CD14-positive monocyte (primary cell): ENCODE measurements at regions not wholly inside any gene's neighbourhood (a gene's known extent, or its start where the extent isn't known, plus 50 kb on each side); places are given as distances from the start of the nearest gene placed in this dataset.

Experiments used
- DNase-seq, 3 donors: peaks; one replicate each; pipeline ENCODE4 v3.0.0-alpha.2; 2011 to 2022
- H2AFZ ChIP-seq: 2 replicates; pipeline ENCODE4 v1.6.0; 2012; ENCODE audit warnings: mild to moderate bottlenecking, low read depth, low read length, inconsistent platforms; ENCODE audit not compliant: insufficient read depth, poor library complexity, severe bottlenecking
- H3K27ac ChIP-seq, 2 donors: 1 replicate in 1 of 2; 2 replicates in 1 of 2; pipeline ENCODE4 v1.5.1; 2012 to 2013; ENCODE audit warnings: low read length in 2 of 2, control low read depth in 1 of 2, inconsistent platforms in 1 of 2, low read depth in 1 of 2, mild to moderate bottlenecking in 1 of 2
- H3K27me3 ChIP-seq, 2 donors: one replicate each; pipeline versions ENCODE4 v1.6.0 to v1.6.1; 2011 to 2013; ENCODE audit warnings: low read length in 2 of 2; ENCODE audit not compliant: control insufficient read depth in 2 of 2, insufficient read depth in 2 of 2
- H3K36me3 ChIP-seq, 2 donors: replicated peaks in 1 of 2; 1 replicate in 1 of 2; 2 replicates in 1 of 2; pipeline versions ENCODE4 v1.5.1 to v1.6.1; 2012 to 2013; ENCODE audit warnings: low read length in 2 of 2, control low read depth in 1 of 2, inconsistent platforms in 1 of 2, mild to moderate bottlenecking in 1 of 2; ENCODE audit not compliant: insufficient read depth in 2 of 2, control insufficient read depth in 1 of 2
- H3K4me1 ChIP-seq, 2 donors: 1 replicate in 1 of 2; 2 replicates in 1 of 2; pipeline versions ENCODE4 v1.5.1 to v1.6.1; 2012 to 2013; ENCODE audit warnings: low read length in 2 of 2, control low read depth in 1 of 2, inconsistent platforms in 1 of 2, mild to moderate bottlenecking in 1 of 2, moderate library complexity in 1 of 2; ENCODE audit not compliant: insufficient read depth in 2 of 2, control insufficient read depth in 1 of 2
- H3K4me2 ChIP-seq: replicated peaks from 2 replicates; pipeline ENCODE3; 2012; ENCODE audit warnings: low read length, moderate library complexity, mild to moderate bottlenecking; ENCODE audit not compliant: poor library complexity, severe bottlenecking; ENCODE audit errors: extremely low read depth
- H3K4me3 ChIP-seq, 3 experiments: fragments of 200-600 bp in 1 of 3; sonication (generic) in 1 of 3; replicated peaks in 1 of 3; 1 replicate in 2 of 3; 2 replicates in 1 of 3; pipeline ENCODE4 v1.5.1; 2011 to 2013; ENCODE audit warnings: low read length in 3 of 3, mild to moderate bottlenecking in 3 of 3, control low read depth in 2 of 3, low read depth in 2 of 3, inconsistent platforms in 1 of 3, moderate library complexity in 1 of 3
- H3K79me2 ChIP-seq: 2 replicates; pipeline ENCODE4 v1.6.0; 2012; ENCODE audit warnings: mild to moderate bottlenecking, control low read depth, inconsistent platforms, low read length, moderate library complexity; ENCODE audit not compliant: insufficient read depth
- H3K9ac ChIP-seq: 2 replicates; pipeline ENCODE4 v1.6.0; 2017; ENCODE audit warnings: low read length, mild to moderate bottlenecking; ENCODE audit not compliant: insufficient read depth, poor library complexity, severe bottlenecking
- H3K9me3 ChIP-seq, 2 donors: replicated peaks in 1 of 2; 1 replicate in 1 of 2; 2 replicates in 1 of 2; pipeline versions ENCODE4 v1.5.1 to v1.6.1; 2012 to 2013; ENCODE audit warnings: low read length in 2 of 2, control low read depth in 1 of 2; ENCODE audit not compliant: control insufficient read depth in 1 of 2, insufficient read depth in 1 of 2
- H4K20me1 ChIP-seq: 2 replicates; pipeline ENCODE4 v1.6.0; 2012; ENCODE audit warnings: mild to moderate bottlenecking, low read length, control low read depth, moderate library complexity; ENCODE audit not compliant: insufficient read depth
- H3K27ac Mint-ChIP-seq, 7 donors: one replicate each; pipeline ENCODE4 v1.8.0; 2020; ENCODE audit warnings: mild to moderate bottlenecking in 7 of 7, mixed read lengths in 7 of 7, moderate library complexity in 6 of 7, inconsistent platforms in 2 of 7
- H3K27me3 Mint-ChIP-seq, 3 donors: one replicate each; pipeline ENCODE4 v1.8.0; 2021 to 2022; ENCODE audit warnings: low read depth in 3 of 3, mild to moderate bottlenecking in 3 of 3, mixed read lengths in 3 of 3, moderate library complexity in 3 of 3, inconsistent platforms in 1 of 3
- H3K36me3 Mint-ChIP-seq, 2 donors: one replicate each; pipeline ENCODE4 v1.8.0; 2020; ENCODE audit warnings: mixed read lengths in 2 of 2, inconsistent platforms in 1 of 2, mild to moderate bottlenecking in 1 of 2
- H3K4me1 Mint-ChIP-seq: one replicate; pipeline ENCODE4 v1.8.0; 2020; ENCODE audit warnings: mild to moderate bottlenecking, mixed read lengths
- H3K4me3 Mint-ChIP-seq, 2 donors: one replicate each; pipeline ENCODE4 v1.8.0; 2020; ENCODE audit warnings: mild to moderate bottlenecking in 2 of 2, mixed read lengths in 2 of 2, moderate library complexity in 1 of 2
- H3K9me3 Mint-ChIP-seq, 7 donors: one replicate each; pipeline ENCODE4 v1.8.0; 2020 to 2022; ENCODE audit warnings: mixed read lengths in 7 of 7, mild to moderate bottlenecking in 6 of 7, moderate library complexity in 6 of 7, inconsistent platforms in 2 of 7
- CTCF ChIP-seq: fragments of 200-600 bp; IDR thresholded peaks from one replicate; pipeline ENCODE4 v1.8.0; 2022; ENCODE audit warnings: antibody characterized with exemption, mild to moderate bottlenecking
- WGBS: methylation state at CpG from one replicate; pipeline ENCODE4 v1.1.5; 2013; ENCODE audit warnings: missing lambda C conversion rate; ENCODE audit not compliant: insufficient coverage; 5-methylcytosine and 5-hydroxymethylcytosine counted together
- intact Hi-C, 2 donors: fragments of 100-400 bp; cut with micrococcal nuclease; formaldehyde crosslinking; loops; one replicate each; pipeline versions ENCODE4 v1.15.0 to v1.15.1; 2023

- intact Hi-C loops: no loop called here
- Histone ChIP-seq H2AFZ (no peak overlapping the region), H3K4me2 (no peak overlapping the region), H3K9ac (no peak overlapping the region), H4K20me1 (no peaks in the 10 kb centered on the region), H3K79me2 (no peaks in the 10 kb centered on the region), H3K4me1 (no peaks in the 10 kb centered on the region), H3K9me3 (no peaks in the 10 kb centered on the region), H3K27me3 (no peaks in the 10 kb centered on the region), H3K27ac (no peak overlapping the region), H3K36me3 (no peaks in the 10 kb centered on the region), H3K4me3 (no peak overlapping the region)
- H3K9me3 Mint-ChIP-seq: peaks cover 0 to 4% (median 2%) of the 10 kb centered on the region in 7 donors
- no peaks in the 10 kb centered on the region for H3K36me3 Mint-ChIP-seq
- no peak for TF ChIP-seq CTCF
- no CpG with 5 or more reads among the region's 2 CpGs for WGBS
- H3K4me3 Mint-ChIP-seq: no peak overlapping the region
- DNase-seq: no peak
- H3K27ac Mint-ChIP-seq: no peak overlapping the region
- H3K4me1 Mint-ChIP-seq: no peaks in the 10 kb centered on the region
- peaks cover 0 to 2% (median 0%) of the 10 kb centered on the region in 3 donors for H3K27me3 Mint-ChIP-seq
Observed at GRCh38 chr4:128728190-128728589, 81.3 kb upstream of the JADE1 start.

- intact Hi-C loops: no loop called here
- no peaks in the 10 kb centered on the region for H4K20me1 ChIP-seq
- H3K9me3 ChIP-seq: no peaks in the 10 kb centered on the region
- Mint-ChIP-seq H3K4me3 (no peak overlapping the region), H3K27ac (no peak overlapping the region), H3K9me3 (peaks cover 0 to 4% (median 2%) of the 10 kb centered on the region in 7 donors), H3K4me1 (no peaks in the 10 kb centered on the region), H3K27me3 (peaks cover 0 to 2% (median 0%) of the 10 kb centered on the region in 3 donors), H3K36me3 (no peaks in the 10 kb centered on the region)
- TF ChIP-seq CTCF: no peak
- no peak overlapping the region for H3K4me3 ChIP-seq
- H3K27me3 ChIP-seq: no peaks in the 10 kb centered on the region
- H3K4me1 ChIP-seq: no peaks in the 10 kb centered on the region
- no peak overlapping the region for H3K4me2 ChIP-seq
- no peak overlapping the region for H3K27ac ChIP-seq
- no peaks in the 10 kb centered on the region for H3K36me3 ChIP-seq
- H2AFZ ChIP-seq: no peak overlapping the region
- no peak overlapping the region for H3K9ac ChIP-seq
- H3K79me2 ChIP-seq: no peaks in the 10 kb centered on the region
- no peak for DNase-seq
Observed at GRCh38 chr4:128727658-128728057, 81.8 kb upstream of the JADE1 start.
